HG03066 (cell line): ENCODE measurements at regions not wholly inside any gene's neighbourhood (a gene's known extent, or its start where the extent isn't known, plus 50 kb on each side); places are given as distances from the start of the nearest gene placed in this dataset.
"Not testable (repeated sequence)": the region's sequence is repeated elsewhere in the genome, so short reads cannot be mapped to it uniquely, and the experiment has no call there.

Experiments
- ATAC-seq: cut with Tn5 transposase; IDR thresholded peaks from one replicate; pipeline ENCODE4 v1.9.1; 2021; ENCODE audit warnings: low read depth; ENCODE audit not compliant: unreplicated experiment

DNA sequence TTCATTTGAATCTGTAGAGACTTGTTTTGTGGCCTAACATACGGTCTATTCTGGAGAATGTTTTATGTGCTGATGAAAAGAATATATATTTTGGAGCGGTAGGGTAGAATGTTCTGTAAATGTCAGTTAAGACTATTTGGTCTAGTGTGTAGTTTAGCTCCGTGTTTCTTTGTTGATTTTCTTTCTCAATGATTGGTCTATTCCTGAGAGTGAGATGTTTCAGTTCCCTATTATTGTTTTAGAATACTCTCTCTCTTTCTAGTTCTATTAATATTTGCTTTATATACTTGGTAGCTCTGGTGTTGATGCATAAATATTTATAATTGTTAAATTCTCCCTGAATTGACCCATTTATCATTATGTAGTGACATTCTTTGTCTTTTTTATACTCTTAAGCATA lies 236.5 kb downstream of the GLUD2 start:
- ATAC-seq, result no peak

DNA sequence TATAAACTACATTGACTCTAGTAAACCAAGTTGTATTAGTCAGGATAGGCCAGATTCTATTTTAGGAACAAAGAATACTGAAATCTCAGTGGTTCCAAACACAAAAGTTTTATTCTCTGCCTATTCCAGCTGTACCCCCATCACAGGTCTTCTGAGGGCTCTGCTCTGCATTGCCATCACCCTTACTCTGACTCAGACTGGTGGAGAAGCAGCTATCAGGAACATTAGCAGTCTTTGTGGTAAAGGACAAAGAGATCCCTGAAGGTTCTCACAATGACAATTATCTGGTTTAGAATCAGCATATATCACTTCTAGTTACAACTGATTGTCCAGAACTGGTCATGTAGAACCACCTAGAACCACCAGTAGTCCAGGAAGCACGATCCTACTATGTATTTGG lies 251.1 kb downstream of the GLUD2 start:
- ATAC-seq, result no peak

DNA sequence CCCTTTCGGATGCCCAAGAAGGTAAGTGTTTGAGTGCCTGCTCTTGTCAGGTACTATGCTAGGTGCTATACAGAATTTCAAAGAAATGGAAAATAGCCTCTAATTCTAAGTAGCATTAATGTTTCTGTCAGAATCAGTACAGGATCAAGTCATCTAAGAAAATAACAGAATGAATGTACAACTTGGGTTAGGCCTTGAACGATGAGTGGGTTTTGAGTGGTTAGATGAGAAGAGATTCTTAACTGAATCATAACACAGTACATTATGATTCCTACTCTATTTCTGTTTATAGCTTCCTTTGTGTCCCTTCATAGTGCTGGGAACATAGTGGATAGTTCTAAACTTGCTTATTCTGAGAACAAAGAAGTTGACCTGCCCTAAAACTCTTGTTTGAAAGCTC lies 253.9 kb downstream of the GLUD2 start:
- no peak for ATAC-seq

DNA sequence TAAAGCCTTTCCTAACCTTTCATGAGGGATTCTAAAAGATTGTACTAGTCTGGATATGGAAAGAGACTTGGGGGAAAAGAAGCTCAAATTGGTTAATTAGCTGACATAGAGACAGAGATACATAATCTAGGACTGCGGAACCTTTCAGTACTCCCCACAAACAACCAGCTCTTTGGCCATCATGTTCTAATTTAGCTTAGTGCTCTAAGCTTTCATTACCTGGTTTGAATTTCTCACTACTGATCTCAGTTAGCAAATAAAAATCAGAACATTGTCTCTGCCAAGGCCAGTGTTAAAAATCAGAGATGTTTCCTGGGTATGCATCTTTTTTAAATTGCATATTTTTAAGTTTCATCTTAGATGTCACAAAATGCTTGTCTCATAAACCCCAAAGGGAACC lies 254.4 kb downstream of the GLUD2 start:
- no peak for ATAC-seq

- ATAC-seq, result peak; percentile 71
Measured at GRCh38 chrX:121307449-121307848, 260.0 kb downstream of the GLUD2 start.

DNA sequence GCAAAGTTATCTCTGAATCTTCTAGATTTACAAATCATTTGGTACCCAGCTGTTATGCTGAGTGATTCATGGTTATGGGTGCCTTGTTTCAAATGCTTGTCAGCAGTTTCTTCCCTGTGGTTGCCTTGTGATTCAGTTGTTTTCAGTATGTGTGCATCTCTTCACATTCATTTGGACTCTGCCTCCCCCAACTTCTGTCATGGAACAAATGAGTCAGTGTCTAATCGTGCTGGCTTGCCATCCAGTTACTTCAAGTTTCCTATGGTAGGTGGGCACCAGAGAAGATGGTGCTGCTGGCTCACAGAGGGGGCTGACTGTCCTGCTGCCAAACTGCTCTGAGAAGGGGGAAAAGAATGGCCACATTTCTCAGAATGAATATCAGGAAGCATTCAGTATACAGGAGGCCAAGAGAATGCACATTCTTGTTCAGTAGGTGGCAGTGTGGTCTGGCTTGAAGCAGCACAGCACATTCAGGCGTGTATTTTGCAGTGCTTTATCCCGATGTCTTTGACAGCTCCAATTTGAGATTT lies 260.9 kb downstream of the GLUD2 start:
- ATAC-seq, result peak; percentile 67

DNA sequence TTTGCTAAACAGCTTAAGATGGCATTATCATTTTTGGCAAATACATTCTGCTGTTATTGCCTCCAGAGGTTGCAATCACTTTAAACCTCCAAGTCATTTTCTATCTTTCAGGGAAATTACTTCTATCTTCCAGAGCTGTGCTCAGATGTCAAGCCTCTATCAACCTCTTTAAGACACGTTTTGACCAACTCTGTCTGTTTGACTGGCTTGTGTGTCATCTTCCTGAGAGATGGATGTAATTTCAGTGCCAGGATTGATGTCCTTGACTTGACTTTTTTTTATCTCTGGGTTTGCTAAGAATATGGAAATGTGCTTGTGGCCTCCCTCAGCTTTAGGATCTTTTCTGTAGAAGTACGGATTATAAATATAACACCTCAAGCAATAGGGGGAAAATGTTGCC lies 263.4 kb downstream of the GLUD2 start:
- ATAC-seq, result no peak

- ATAC-seq, result no peak
Measured at GRCh38 chrX:121320441-121320840, 273.0 kb downstream of the GLUD2 start.

GRCh38 chrX:121322159-121322558 lies 274.7 kb downstream of the GLUD2 start:
- ATAC-seq, result no peak

DNA sequence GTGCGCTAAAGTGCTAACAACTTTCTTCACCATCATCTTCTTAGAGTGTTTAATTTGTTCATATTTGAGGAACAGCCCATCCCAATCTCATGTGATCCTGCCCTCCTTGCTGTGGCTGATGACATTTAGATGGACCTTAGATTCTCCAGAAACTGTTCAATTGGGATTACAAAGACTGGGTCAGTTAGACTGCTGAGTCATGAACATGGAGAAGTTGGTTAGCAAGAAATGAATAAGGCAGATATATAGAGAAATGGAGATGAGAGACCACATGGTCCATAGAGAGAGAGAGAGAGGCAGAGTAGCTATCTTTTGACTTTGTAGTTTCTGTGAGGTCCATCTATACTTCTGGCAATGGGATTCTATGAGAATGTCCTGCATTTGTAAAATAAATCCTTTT lies 275.9 kb downstream of the GLUD2 start:
- no peak for ATAC-seq

DNA sequence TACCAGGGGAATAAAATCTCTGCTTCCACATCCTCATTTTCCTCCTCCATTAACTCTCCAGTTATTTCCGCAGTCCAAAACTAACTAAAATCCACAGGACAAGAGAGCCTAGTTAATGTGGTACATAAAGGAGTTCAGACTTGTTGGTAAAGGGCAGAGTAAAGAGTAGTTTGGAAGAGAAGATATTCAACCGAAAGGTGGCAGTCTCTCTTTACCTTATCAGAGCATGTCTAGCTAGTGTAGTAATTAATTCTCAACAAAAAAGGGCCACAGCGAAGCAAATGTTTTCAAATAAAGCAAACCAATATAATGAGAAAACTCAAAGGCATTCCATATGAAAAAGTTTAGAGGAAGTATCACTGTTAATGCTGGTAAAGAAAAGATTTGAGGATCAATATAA lies 286.5 kb downstream of the GLUD2 start:
- no peak for ATAC-seq

DNA sequence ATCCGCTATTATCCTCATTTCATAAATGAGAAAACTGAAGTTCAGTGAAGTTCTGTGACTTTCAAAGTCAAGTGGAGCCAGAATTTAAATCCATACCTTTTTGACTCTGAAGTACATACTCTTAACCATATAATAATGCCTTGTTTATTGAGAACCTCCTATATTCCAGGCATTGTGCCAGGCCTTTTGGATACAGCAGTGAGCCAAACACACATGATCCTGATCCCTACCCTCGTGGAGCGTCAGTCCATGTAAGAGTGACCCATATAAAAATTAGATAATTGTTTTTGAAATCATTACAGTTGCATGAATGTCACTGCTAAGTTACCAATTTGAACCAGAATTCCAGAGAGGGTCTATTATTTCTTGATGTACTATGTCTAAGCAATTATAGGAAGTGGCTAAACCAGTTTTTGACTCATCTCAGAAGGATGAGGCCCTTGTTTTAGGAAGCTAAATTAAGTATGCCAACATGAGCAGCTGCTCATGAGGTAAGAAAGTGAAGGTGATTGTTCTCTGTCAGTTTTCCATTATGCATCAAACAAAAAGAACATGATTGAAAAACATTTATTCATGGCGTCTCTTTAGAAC lies 289.5 kb downstream of the GLUD2 start:
- ATAC-seq, result no peak

GRCh38 chrX:121337816-121338215 lies 290.4 kb downstream of the GLUD2 start:
- no peak for ATAC-seq

DNA sequence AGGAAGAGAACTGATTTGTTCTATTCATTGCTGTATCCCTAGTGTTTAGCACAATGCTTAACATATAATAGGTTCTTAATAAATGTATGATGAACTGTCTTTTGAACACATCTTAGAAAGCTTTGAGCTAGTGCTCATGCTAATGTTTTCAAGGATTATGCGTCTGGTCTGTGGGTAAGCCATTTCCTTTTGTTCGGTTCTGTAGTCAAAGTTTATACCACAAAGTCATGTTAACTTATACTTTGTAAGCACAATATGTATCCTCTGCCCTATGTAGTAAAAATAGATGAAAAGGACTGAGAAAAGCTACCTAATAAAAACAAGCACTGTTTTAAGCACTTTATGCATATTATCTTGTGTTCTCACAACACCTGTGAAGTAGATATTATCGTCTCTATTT lies 301.9 kb downstream of the GLUD2 start:
- no peak for ATAC-seq

DNA sequence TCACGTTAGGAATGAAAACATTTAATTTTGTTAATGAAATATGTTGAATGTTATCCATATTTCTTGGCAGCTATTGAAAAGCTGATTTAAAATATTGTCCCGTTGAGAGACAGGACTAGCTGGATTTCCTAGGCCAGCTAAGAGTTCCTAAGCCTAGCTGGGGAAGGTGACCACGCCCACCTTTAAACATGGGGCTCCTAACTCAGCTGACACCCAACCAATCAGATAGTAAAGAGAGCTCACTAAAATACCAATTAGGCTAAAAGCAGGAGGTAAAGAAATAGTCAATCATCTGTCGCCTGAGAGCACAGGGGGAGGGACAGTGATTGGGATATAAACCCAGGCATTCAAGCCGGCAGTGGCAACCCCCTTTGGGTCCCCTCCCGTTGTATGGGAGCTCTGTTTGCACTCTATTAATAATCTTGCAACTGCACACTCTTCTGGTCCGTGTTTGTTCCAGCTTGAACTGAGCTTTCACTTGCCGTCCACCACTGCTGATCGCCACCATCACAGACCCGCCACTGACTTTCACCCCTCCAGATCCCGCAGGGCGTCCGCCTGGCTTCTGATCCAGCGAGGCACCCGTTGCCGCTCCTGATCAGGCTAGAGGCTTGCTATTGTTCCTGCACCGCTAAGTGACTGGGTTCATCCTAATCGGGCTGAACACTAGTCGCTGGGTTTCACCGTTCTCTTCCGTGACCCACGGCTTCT lies 308.9 kb downstream of the GLUD2 start:
- ATAC-seq, result no peak

- ATAC-seq, result no peak
Measured at GRCh38 chrX:121356850-121357171, 309.4 kb downstream of the GLUD2 start.

- ATAC-seq, result no peak
Measured at GRCh38 chrX:121360280-121360679, 312.9 kb downstream of the GLUD2 start.

DNA sequence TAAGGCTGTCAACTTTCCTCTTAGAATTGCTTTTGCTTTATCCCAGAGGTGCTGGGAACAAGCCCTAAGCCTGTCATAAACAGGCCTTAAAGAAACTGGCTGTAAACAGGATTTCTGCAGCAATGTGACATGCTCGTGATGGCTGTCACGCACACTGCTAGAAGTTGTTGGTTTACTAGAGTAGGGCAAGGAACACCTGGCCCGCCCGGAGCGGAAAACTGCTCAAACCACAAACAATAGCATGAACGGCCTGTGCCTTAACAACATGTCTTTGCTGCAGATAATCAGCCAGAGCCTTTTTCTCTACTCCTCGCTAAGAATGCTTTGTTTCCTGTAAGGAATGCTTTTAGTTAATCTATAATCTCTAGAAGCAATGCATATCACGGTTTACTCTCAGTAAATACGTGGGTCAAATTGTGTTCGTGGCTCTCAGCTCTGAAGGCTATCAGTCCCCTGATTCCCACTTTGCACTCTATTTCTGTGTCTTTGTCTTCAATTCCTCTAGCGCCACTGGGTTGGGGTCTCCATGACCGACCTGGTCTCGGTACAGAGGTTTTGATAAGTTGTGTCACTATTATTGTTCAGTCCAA lies 318.3 kb downstream of the GLUD2 start:
- no peak for ATAC-seq

DNA sequence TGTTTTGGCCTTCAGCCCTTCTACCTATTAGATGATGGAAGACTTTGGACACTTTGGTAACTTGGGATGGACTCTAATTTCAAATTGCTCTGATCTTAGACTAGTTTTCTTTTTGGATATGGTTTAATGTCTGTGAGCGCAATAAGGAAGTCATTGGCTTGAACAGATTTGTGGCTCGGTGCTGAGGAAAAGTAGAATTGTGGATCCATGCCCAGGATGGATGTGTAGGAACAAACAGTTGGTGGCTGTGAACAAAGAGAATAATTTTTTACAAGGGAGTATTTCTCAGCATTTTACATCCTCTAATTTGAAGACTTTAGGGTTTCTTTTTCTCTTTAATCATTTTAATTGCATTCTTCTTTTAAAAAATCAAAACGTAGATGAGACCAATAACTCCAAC lies 327.1 kb downstream of the GLUD2 start:
- ATAC-seq, result no peak

GRCh38 chrX:121381915-121382314 lies 334.5 kb downstream of the GLUD2 start:
- not testable (repeated sequence) for ATAC-seq

DNA sequence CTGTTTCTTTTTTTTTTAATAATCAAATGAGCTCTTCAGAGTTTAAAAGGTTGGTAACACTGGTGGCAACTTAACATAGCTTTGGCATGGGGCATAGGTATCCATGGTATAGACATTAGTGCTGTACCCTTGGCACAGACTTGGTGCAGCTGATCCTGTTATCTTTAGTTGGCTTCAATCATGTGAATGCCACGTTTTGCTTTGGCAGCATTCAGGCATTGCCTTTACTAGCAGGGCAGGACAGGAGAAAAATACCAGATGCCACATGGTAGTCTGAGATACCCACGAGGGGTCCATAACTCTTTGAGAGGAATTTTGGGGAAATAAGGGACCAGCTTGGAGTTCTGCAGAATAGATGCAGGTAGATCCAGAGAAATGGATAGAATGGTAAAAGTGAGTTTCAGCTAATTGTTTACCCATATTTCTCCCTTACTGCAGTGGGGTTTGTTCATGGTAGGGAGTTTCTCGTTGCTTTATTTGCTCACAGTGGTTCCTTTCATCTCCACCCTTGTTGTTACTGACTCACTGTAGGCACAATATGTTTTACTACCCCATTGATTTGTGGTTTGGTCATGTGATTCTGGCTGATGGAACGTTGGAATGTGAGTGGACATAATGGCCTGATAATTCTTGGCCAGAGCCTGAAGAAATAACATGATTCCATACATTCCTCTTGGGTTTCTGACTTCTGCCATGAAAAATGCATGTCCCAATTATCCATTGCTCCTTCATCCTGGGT lies 342.7 kb downstream of the GLUD2 start:
- no peak for ATAC-seq
